ENCODE measurements at regions not wholly inside any gene's neighbourhood (a gene's known extent, or its start where the extent isn't known, plus 50 kb on each side); places are given as distances from the start of the nearest gene placed in this dataset.

- DNase-seq: no peak
These were observed 1286.4 kb downstream of the GRIK2 start for GRCh38 chr6:102679865-102680264.

- DNase-seq: no peak
These were observed 1283.7 kb downstream of the GRIK2 start for GRCh38 chr6:102677225-102677624.

- DNase-seq: no peak
These were observed 1277.2 kb downstream of the GRIK2 start for GRCh38 chr6:102670735-102671134.

GRCh38 chr6:102662851-102663250 is 1269.3 kb downstream of the GRIK2 start:
- no peak for DNase-seq

- no peak for DNase-seq
These were observed 1266.8 kb downstream of the GRIK2 start for GRCh38 chr6:102660303-102660702.

DNA sequence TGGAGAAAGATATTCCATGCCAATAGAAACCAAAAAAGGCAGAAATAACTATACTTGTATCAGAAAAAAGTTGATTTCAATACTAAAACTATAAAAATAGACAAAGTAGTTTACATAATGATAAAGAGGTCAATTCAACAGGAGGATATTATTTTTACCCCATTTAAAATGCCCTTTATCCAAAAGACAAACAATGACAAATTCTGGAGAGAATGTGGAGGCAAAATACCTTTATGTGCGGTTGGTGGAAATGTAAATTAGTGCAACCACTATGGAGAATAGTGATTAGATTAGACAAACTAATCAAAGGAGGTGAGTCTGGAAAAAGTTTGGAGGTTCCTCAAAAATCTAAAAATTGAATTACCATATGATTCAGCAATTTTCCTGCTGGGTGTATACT is 1262.3 kb downstream of the GRIK2 start:
- DNase-seq: no peak

GRCh38 chr6:102641426-102641825 is 1247.9 kb downstream of the GRIK2 start:
- DNase-seq: no peak

DNA sequence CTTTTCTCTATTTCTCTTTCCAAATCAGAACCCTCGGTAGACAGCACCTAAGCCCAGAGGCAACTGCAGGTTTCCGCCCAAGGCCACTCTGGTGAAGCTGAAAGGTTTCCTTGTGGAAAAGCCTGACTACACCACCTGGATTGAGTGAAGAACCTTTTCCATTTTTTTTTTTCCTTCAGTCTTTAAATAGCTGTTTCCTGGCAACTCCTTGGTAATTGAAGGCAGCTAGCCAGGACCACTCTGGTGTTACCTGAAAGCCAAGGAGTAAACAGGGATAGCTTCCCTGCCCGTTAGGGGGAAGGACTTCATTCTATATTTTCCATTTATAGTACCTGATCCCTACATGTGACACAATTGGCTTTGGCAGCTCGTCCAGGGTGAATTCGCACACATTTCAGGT is 1238.4 kb downstream of the GRIK2 start:
- no peak for DNase-seq

DNA sequence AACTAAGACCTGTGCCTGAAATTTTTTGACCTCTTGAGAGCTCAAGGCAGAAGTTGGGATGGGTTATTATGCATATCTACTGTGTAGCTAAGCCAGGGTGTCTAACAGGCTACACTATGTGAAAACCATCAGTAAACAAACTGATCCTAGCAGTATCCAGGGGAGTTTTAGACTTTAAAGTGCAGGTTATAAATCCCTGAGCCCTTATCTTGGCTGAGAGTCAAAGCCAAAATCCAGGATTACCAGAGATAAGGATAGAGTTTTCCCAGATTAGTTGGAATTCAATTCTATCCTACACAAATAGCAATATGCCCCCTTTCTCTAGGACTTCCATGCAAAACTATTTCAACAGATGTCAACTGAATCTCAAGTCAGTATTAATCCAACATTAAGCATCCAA is 1229.7 kb downstream of the GRIK2 start:
- DNase-seq: no peak

- DNase-seq: no peak
These were observed 1226.1 kb downstream of the GRIK2 start for GRCh38 chr6:102619585-102619984.

DNA sequence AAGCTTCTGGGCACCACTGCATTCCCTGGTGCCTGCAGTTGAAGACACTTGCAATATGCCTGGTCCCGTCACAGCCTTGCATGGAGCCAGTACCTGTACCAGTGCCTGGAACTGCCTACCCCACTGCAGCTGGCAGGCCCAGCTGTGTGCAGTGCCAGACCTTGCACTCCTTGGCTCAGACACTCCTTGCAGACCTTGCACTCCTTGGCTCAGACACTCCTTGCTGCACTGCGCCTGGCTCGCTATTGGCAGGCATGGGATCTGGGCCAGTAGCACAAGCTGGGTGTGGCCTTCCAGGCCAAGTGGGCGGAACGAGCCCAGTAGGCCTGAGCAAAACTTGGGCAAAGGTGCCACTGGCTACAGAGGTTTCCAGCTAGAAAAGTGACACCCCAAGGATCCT is 1189.1 kb downstream of the GRIK2 start:
- DNase-seq: no peak

DNA sequence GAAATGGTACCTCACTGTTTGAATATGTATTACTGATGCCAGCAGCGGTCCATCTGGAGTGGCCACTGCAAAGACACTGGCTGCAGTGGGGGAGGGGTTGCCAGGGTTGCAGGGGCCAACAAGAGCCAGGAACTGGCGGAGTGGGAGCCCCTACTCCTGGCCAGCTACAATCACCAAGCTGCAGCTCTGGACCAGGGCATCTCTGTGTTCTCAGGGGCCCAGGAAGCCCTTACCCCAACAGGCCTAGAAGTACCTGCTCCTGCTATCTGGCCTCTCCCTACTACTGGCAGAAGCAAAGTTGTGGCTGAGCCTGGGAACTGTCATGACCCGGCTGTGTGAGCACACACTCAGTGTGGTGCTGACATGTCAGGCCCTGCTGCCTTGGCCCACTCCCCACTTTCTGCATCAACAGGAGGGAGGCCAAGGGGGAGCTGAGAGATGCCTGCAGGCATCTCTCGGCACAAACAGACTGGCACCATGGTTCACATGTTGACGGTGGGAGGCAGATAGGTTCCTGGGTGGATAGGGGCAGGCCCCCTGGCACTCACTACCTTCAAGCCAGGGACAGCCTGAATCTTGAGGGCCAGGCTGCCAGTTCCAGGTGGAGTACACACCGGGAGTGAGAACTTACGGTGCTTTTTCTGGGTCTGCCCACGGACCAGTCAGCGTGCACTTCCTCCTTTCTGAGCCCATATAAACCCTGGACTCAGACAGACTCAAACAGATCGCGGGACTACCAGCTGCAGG is 1188.0 kb downstream of the GRIK2 start:
- DNase-seq: no peak

- peak; percentile 27 for DNase-seq
These were observed 1177.9 kb downstream of the GRIK2 start for GRCh38 chr6:102571236-102571908.

DNA sequence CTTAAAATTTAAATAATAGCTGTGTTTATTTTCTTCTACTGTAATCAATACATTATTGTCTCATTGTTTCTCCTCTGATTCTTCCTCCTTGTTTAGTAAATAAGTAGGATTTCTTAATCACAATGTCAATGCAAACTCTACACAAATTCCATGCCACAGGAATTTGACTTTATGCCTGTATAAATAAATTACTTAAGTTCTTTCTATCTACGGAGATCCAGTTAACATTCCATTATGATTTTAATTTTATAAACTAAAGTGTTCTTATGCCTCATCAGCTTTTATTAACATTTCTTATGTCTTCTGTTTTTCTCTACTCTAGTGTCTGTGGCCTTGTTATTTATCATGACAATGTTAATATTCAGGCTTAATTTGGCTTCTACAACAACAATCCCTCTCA is 1169.2 kb downstream of the GRIK2 start:
- DNase-seq: no peak

DNA sequence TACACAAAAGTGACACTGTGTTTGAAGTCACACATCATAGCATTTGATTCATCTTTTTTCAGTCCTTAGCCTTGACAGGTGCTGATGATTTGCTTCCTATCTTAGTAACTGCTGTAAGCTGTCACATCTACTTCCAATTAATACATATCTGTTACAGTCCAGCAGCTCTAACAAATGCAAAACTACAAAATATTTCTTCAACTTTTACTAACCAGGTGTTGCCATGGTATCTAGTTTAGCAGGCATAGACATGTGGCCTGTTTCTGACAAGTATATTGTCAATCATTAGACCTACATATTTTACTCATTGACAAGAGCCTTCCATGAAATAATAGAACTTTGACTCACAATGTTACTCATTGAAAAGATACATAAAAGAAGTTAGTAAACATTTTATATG is 1159.7 kb downstream of the GRIK2 start:
- DNase-seq: no peak

DNA sequence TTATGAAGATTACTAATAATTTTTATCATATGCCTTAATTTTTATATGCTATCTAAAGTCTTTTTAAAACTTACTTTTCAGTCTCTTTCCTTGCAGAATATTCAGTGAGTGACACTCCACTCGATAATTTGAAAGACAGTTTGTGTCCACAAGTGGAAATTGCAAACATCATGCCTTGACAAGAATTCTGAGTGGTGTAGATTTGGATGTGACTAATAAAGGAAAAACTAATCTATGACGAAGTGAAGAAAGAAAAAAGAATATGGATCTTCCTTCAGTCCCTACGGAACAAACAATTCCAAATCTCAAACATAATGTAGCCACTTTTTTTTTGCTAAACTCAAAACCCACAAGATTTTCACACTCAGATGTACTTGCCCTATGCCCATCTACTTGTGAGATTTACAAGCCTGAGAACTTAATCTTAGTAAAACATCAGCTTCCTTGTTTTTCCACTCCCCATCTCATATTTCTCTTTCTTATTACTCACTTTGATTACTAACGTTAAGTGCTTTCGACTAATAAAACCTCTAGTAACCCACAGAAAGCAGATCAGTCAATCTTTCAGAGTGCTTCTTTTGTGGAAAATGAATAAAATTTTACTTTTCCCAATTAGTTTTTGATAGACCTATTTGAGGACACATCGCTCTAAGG is 1155.8 kb downstream of the GRIK2 start:
- DNase-seq: no peak

GRCh38 chr6:102525336-102525735 is 1131.8 kb downstream of the GRIK2 start:
- no peak for DNase-seq

- no peak for DNase-seq
These were observed 1127.5 kb downstream of the GRIK2 start for GRCh38 chr6:102520966-102521365.

DNA sequence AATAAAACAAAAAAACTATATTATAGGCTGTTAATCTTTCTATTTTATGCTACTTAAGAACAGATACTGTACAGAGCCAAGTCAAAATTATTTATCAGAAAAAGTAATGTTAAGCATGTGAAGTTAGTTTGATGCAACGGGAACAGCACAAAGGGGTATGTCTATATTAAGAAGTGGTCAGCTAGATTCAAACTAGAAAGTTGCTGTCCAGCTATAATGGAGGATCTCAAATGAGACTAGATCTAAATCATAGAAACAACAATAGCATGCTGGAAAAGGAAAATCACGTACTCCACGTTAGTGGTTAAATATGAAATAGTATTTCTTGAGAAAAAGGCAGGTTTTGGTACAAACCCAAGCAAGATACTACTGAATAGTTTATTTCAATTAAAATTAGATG is 1124.0 kb downstream of the GRIK2 start:
- no peak for DNase-seq

DNA sequence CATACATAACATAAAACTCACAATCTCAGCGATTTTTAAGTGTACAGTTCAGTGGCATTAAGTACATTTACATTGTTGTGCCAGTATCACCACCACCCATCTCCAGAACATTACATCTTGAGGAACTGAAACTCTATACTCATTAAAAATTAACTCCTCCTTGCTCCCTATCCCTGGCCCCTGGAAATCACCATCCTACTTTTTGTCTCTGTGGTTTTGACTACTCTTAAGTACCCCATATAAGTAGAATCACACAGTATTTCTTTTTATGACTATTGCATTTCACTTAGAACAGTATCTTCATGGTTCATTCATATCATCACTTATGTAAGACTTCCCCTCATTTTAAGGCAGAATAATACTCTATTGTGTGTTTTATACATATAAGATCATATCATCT is 1108.1 kb downstream of the GRIK2 start:
- no peak for DNase-seq

GRCh38 chr6:102494808-102495207 is 1101.3 kb downstream of the GRIK2 start:
- DNase-seq: no peak

GRCh38 chr6:102493485-102493884 is 1100.0 kb downstream of the GRIK2 start:
- no peak for DNase-seq

- no peak for DNase-seq
These were observed 1095.2 kb downstream of the GRIK2 start for GRCh38 chr6:102488729-102489128.

DNA sequence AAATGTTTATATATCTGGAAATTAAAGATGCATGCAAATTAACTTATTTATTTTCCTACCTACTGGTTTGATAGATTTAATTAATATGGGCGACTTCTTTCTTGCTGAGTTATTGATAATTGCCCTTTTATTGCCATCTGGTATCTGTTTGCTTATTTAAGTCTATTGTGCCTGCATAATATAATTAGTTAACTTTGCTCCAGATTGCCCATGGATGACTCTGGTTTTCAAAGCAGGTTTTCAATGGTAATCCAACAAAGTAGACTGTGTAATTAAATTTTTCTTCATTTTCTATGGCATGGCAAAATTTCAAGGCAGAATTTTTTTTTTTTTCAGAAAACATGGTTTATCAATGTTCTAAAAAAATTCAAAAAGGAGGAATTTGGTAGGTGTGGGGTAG is 1092.0 kb downstream of the GRIK2 start:
- no peak for DNase-seq

Measured in NCI-H2171 (cell line).